ENCODE measurements at regions not wholly inside any gene's neighbourhood (a gene's known extent, or its start where the extent isn't known, plus 50 kb on each side); places are given as distances from the start of the nearest gene placed in this dataset.

- CTCF ChIA-PET = no interaction called here
- Mint-ChIP-seq H3K9me3 (ENCODE audit: low read depth, unreplicated experiment) (peaks cover 6% of the 10 kb centered on the region), H3K27me3 (ENCODE audit: unreplicated experiment) (no peaks in the 10 kb centered on the region), H3K4me1 (ENCODE audit: low read depth, unreplicated experiment) (peaks cover 5% of the 10 kb centered on the region), H3K27ac (ENCODE audit: unreplicated experiment) (no peak overlapping the region), H3K36me3 (ENCODE audit: insufficient read depth, unreplicated experiment) (no peaks in the 10 kb centered on the region), H3K4me3 (ENCODE audit: low read depth, unreplicated experiment) (no peak overlapping the region)
- intact Hi-C loops (cut with micrococcal nuclease; ENCODE audit: unreplicated experiment) = no loop called here
- no peak for DNase-seq
- no TSS peak for BruUV-seq (replicated peaks)
- TF ChIP-seq CTCF (IDR thresholded peaks at IDR 0.05; ENCODE audit: unreplicated experiment) = no peak
Measured at GRCh38 chrX:82087699-82088098, 885.8 kb downstream of the SH3BGRL start.

- H3K27me3 Mint-ChIP-seq (ENCODE audit: unreplicated experiment) = no peaks in the 10 kb centered on the region
- BruUV-seq (replicated peaks) = no TSS peak
- no peak overlapping the region for H3K4me3 Mint-ChIP-seq (ENCODE audit: low read depth, unreplicated experiment)
- H3K4me1 Mint-ChIP-seq (ENCODE audit: low read depth, unreplicated experiment) = peaks cover 5% of the 10 kb centered on the region
- CTCF ChIA-PET = no interaction called here
- no peak overlapping the region for H3K27ac Mint-ChIP-seq (ENCODE audit: unreplicated experiment)
- DNase-seq = no peak
- H3K36me3 Mint-ChIP-seq (ENCODE audit: insufficient read depth, unreplicated experiment) = no peaks in the 10 kb centered on the region
- TF ChIP-seq CTCF (IDR thresholded peaks at IDR 0.05; ENCODE audit: unreplicated experiment) = no peak
- no peaks in the 10 kb centered on the region for H3K9me3 Mint-ChIP-seq (ENCODE audit: low read depth, unreplicated experiment)
- intact Hi-C loops (cut with micrococcal nuclease; ENCODE audit: unreplicated experiment) = no loop called here
Measured at GRCh38 chrX:82092307-82092706, 890.4 kb downstream of the SH3BGRL start.

DNA sequence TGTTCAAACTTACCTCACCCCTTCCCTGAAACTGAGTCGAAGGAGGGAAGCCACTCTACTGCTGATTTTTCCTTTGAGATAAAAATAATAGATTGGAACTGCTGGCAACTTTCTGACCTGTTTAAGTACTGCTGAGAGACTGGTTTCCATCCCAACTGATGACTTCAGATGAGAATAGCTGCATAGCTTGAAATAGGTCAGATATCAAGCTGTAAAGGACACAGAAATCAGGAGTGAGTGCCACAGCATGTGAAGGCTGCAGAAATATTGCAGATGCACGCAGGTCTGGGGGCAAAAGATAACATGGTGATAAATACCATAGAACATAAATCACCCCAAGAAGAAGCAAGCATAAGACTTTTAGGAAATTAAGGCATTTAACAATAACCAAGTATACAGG, 923.2 kb downstream of the SH3BGRL start:
- CTCF ChIA-PET = interaction anchor here (0.6 kb wide), 1 partner anchor 100 kb away, joined by 3 read pairs; no protein-coding TSS in a partner anchor
- no peak for TF ChIP-seq CTCF (IDR thresholded peaks at IDR 0.05; ENCODE audit: unreplicated experiment)
- no peak overlapping the region for H3K27ac Mint-ChIP-seq (ENCODE audit: unreplicated experiment)
- H3K4me3 Mint-ChIP-seq (ENCODE audit: low read depth, unreplicated experiment) = no peak overlapping the region
- no peaks in the 10 kb centered on the region for H3K4me1 Mint-ChIP-seq (ENCODE audit: low read depth, unreplicated experiment)
- DNase-seq = no peak
- peaks cover 3% of the 10 kb centered on the region for H3K9me3 Mint-ChIP-seq (ENCODE audit: low read depth, unreplicated experiment)
- no TSS peak for BruUV-seq (replicated peaks)
- intact Hi-C loops (cut with micrococcal nuclease; ENCODE audit: unreplicated experiment) = no loop called here
- no peaks in the 10 kb centered on the region for H3K27me3 Mint-ChIP-seq (ENCODE audit: unreplicated experiment)
- H3K36me3 Mint-ChIP-seq (ENCODE audit: insufficient read depth, unreplicated experiment) = no peaks in the 10 kb centered on the region

GRCh38 chrX:82127228-82128123, 925.6 kb downstream of the SH3BGRL start:
- H3K27me3 Mint-ChIP-seq (ENCODE audit: unreplicated experiment) = no peaks in the 10 kb centered on the region
- BruUV-seq (replicated peaks) = no TSS peak
- CTCF ChIA-PET = no interaction called here
- DNase-seq = no peak
- TF ChIP-seq CTCF (IDR thresholded peaks at IDR 0.05; ENCODE audit: unreplicated experiment) = no peak
- intact Hi-C loops (cut with micrococcal nuclease; ENCODE audit: unreplicated experiment) = no loop called here
- no peaks in the 10 kb centered on the region for H3K4me1 Mint-ChIP-seq (ENCODE audit: low read depth, unreplicated experiment)
- H3K36me3 Mint-ChIP-seq (ENCODE audit: insufficient read depth, unreplicated experiment) = no peaks in the 10 kb centered on the region
- H3K4me3 Mint-ChIP-seq (ENCODE audit: low read depth, unreplicated experiment) = no peak overlapping the region
- peaks cover 2% of the 10 kb centered on the region for H3K9me3 Mint-ChIP-seq (ENCODE audit: low read depth, unreplicated experiment)
- H3K27ac Mint-ChIP-seq (ENCODE audit: unreplicated experiment) = no peak overlapping the region
